MM.1S (cell line): ENCODE measurements at regions not wholly inside any gene's neighbourhood (a gene's known extent, or its start where the extent isn't known, plus 50 kb on each side); places are given as distances from the start of the nearest gene placed in this dataset.

Source experiments
- DNase-seq: peaks from one replicate; pipeline ENCODE4 v3.0.0-alpha.2; 2015
- H2AFZ ChIP-seq: fragments of 300-600 bp; sonication (generic); 2 replicates; pipeline ENCODE4 v1.6.0; 2016; ENCODE audit warnings: antibody characterized with exemption, low read length
- H3F3A ChIP-seq: fragments of 300-600 bp; sonication (generic); 2 replicates; pipeline ENCODE4 v1.6.1; 2016; ENCODE audit warnings: mild to moderate bottlenecking, antibody characterized with exemption, low read length, moderate library complexity, mixed read lengths; ENCODE audit not compliant: insufficient read depth
- H3K27ac ChIP-seq: fragments of 300-600 bp; sonication (generic); 2 replicates; pipeline ENCODE4 v1.5.1; 2016; ENCODE audit warnings: mild to moderate bottlenecking, low read length
- H3K27me3 ChIP-seq: fragments of 300-600 bp; sonication (generic); replicated peaks from 2 replicates; pipeline ENCODE4 v1.6.0; 2016; ENCODE audit warnings: low read length; ENCODE audit not compliant: insufficient read depth
- H3K36me3 ChIP-seq: fragments of 300-600 bp; sonication (generic); replicated peaks from 2 replicates; pipeline ENCODE4 v1.6.1; 2016; ENCODE audit warnings: mild to moderate bottlenecking, low read length, mixed read lengths; ENCODE audit not compliant: insufficient read depth
- H3K4me1 ChIP-seq: fragments of 300-600 bp; sonication (generic); 2 replicates; pipeline ENCODE4 v1.6.1; 2016; ENCODE audit warnings: low read length, mixed read lengths
- H3K4me2 ChIP-seq: fragments of 300-600 bp; sonication (generic); 2 replicates; pipeline ENCODE4 v1.6.0; 2016; ENCODE audit warnings: low read depth, low read length
- H3K4me3 ChIP-seq: fragments of 300-600 bp; sonication (generic); 2 replicates; pipeline ENCODE4 v1.5.1; 2016; ENCODE audit warnings: low read length, mixed read lengths
- H3K79me2 ChIP-seq: fragments of 300-600 bp; sonication (generic); 2 replicates; pipeline ENCODE4 v1.6.1; 2016; ENCODE audit warnings: mixed run types, low read length, mixed read lengths
- H3K9ac ChIP-seq: fragments of 300-600 bp; sonication (generic); 2 replicates; pipeline ENCODE4 v1.6.1; 2016; ENCODE audit warnings: low read length, mixed read lengths
- H3K9me2 ChIP-seq: fragments of 300-600 bp; sonication (generic); replicated peaks from 2 replicates; pipeline ENCODE4 v1.6.1; 2016; ENCODE audit warnings: mild to moderate bottlenecking, low read length, mixed read lengths; ENCODE audit not compliant: insufficient read depth
- H3K9me3 ChIP-seq: fragments of 300-600 bp; sonication (generic); replicated peaks from 2 replicates; pipeline ENCODE4 v1.6.1; 2016; ENCODE audit warnings: mild to moderate bottlenecking, low read length, mixed read lengths; ENCODE audit not compliant: insufficient read depth
- H4K20me1 ChIP-seq: fragments of 300-600 bp; sonication (generic); 2 replicates; pipeline ENCODE4 v1.6.1; 2016; ENCODE audit warnings: mild to moderate bottlenecking, low read length, moderate library complexity, mixed read lengths; ENCODE audit not compliant: insufficient read depth
- CTCF ChIP-seq: fragments of 300-600 bp; sonication (generic); IDR thresholded peaks from 2 replicates; pipeline ENCODE4 v1.5.1; 2016; ENCODE audit warnings: antibody characterized with exemption, low read length, mixed read lengths
- EZH2 ChIP-seq: fragments of 300-600 bp; sonication (generic); optimal IDR thresholded peaks from 2 replicates; pipeline ENCODE3; 2017; ENCODE audit warnings: low read depth, mild to moderate bottlenecking, antibody characterized with exemption, low read length, mixed read lengths
- EZH2phosphoT487 ChIP-seq: fragments of 300-600 bp; sonication (generic); IDR thresholded peaks from 2 replicates; pipeline ENCODE4 v1.6.1; 2018; ENCODE audit warnings: antibody characterized with exemption, low read length

GRCh38 chr13:106640515-106640914, 72.6 kb upstream of the ARGLU1 start:
- no peak for TF ChIP-seq EZH2
- TF ChIP-seq EZH2phosphoT487 = no peak
- TF ChIP-seq CTCF = no peak
- Histone ChIP-seq H4K20me1 (no peaks in the 10 kb centered on the region), H3K9me2 (no peaks in the 10 kb centered on the region), H3K36me3 (no peaks in the 10 kb centered on the region), H3K4me1 (no peaks in the 10 kb centered on the region), H3K9me3 (no peaks in the 10 kb centered on the region), H3K79me2 (no peaks in the 10 kb centered on the region), H3K4me2 (no peak overlapping the region), H3K4me3 (no peak overlapping the region), H2AFZ (no peak overlapping the region), H3K27me3 (no peaks in the 10 kb centered on the region), H3K27ac (no peak overlapping the region), H3K9ac (no peak overlapping the region), H3F3A (no peaks in the 10 kb centered on the region)
- no peak for DNase-seq

GRCh38 chr13:106637519-106637918, 69.6 kb upstream of the ARGLU1 start:
- no peaks in the 10 kb centered on the region for H3K4me1 ChIP-seq
- no peak overlapping the region for H3K4me3 ChIP-seq
- no peaks in the 10 kb centered on the region for H3F3A ChIP-seq
- H3K4me2 ChIP-seq = no peak overlapping the region
- H3K36me3 ChIP-seq = no peaks in the 10 kb centered on the region
- H3K27me3 ChIP-seq = no peaks in the 10 kb centered on the region
- no peak overlapping the region for H3K27ac ChIP-seq
- H3K9ac ChIP-seq = no peak overlapping the region
- no peaks in the 10 kb centered on the region for H3K9me2 ChIP-seq
- no peak overlapping the region for H2AFZ ChIP-seq
- TF ChIP-seq EZH2 (no peak), EZH2phosphoT487 (no peak), CTCF (no peak)
- no peak for DNase-seq
- H4K20me1 ChIP-seq = no peaks in the 10 kb centered on the region
- no peaks in the 10 kb centered on the region for H3K9me3 ChIP-seq
- H3K79me2 ChIP-seq = no peaks in the 10 kb centered on the region

- H3K27ac ChIP-seq = no peak overlapping the region
- DNase-seq = no peak
- H3K4me1 ChIP-seq = no peaks in the 10 kb centered on the region
Measured at GRCh38 chr13:106636492-106636891, 68.6 kb upstream of the ARGLU1 start.

More at GRCh38 chr13:106636492-106636891, 68.6 kb upstream of the ARGLU1 start:
- Histone ChIP-seq H3K9me2 (no peaks in the 10 kb centered on the region), H3F3A (no peaks in the 10 kb centered on the region), H3K9me3 (no peaks in the 10 kb centered on the region), H2AFZ (no peak overlapping the region), H3K9ac (no peak overlapping the region), H3K79me2 (no peaks in the 10 kb centered on the region), H3K4me3 (no peak overlapping the region), H3K27me3 (no peaks in the 10 kb centered on the region), H3K36me3 (no peaks in the 10 kb centered on the region), H4K20me1 (no peaks in the 10 kb centered on the region), H3K4me2 (no peak overlapping the region)
- TF ChIP-seq CTCF (no peak), EZH2phosphoT487 (no peak), EZH2 (no peak)
